ENCODE measurements at regions not wholly inside any gene's neighbourhood (a gene's known extent, or its start where the extent isn't known, plus 50 kb on each side); places are given as distances from the start of the nearest gene placed in this dataset.

DNA sequence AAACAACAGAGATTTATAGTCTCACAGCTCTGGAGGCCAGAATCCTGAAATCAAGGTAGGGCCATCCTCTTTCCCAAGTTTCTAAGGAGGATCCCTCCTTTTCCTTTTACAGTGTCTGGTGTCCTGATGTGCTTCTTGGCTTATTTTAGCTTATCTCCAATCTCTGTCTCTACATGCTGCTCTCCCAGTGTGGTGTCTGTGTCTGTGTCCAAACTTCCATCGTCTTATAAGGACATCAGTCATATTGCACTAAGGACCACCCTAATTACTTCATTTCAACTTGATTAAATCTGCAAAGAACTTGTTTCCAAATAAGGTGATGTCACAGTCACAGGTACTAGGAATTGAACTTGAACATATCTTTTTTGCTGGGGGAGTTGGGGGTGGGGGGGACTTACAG is 529.6 kb downstream of the DHX35 start:
- TF ChIP-seq EZH2phosphoT487 (IDR thresholded peaks at IDR 0.05; ENCODE audit: insufficient read depth, low read depth) (no peak), EZH2 (IDR thresholded peaks at IDR 0.05; ENCODE audit: insufficient read depth, poor library complexity, severe bottlenecking) (no peak)
